OCI-LY3 (cell line): ENCODE measurements at regions not wholly inside any gene's neighbourhood (a gene's known extent, or its start where the extent isn't known, plus 50 kb on each side); places are given as distances from the start of the nearest gene placed in this dataset.

Experiments used
- EZH2phosphoT487 ChIP-seq: fragments of 200-600 bp; shearing (Covaris generic); IDR thresholded peaks from 2 replicates; pipeline ENCODE4 v1.6.1; 2018; ENCODE audit warnings: antibody characterized with exemption, mixed run types, low read depth
- TF ChIP-seq, protein P1 (sequence below): fragments of 200-600, 300-600 bp; sonication (generic); IDR thresholded peaks from 2 replicates; pipeline ENCODE4 v1.5.1; 2014; ENCODE audit warnings: antibody characterized with exemption, low read length, low read depth

GRCh38 chr10:55892276-55892675, 468.8 kb downstream of the ZWINT start:
- TF ChIP-seq, protein P1, sequence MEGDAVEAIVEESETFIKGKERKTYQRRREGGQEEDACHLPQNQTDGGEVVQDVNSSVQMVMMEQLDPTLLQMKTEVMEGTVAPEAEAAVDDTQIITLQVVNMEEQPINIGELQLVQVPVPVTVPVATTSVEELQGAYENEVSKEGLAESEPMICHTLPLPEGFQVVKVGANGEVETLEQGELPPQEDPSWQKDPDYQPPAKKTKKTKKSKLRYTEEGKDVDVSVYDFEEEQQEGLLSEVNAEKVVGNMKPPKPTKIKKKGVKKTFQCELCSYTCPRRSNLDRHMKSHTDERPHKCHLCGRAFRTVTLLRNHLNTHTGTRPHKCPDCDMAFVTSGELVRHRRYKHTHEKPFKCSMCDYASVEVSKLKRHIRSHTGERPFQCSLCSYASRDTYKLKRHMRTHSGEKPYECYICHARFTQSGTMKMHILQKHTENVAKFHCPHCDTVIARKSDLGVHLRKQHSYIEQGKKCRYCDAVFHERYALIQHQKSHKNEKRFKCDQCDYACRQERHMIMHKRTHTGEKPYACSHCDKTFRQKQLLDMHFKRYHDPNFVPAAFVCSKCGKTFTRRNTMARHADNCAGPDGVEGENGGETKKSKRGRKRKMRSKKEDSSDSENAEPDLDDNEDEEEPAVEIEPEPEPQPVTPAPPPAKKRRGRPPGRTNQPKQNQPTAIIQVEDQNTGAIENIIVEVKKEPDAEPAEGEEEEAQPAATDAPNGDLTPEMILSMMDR: no peak
- no peak for TF ChIP-seq EZH2phosphoT487
